ENCODE measurements at regions not wholly inside any gene's neighbourhood (a gene's known extent, or its start where the extent isn't known, plus 50 kb on each side); places are given as distances from the start of the nearest gene placed in this dataset.

- DNase-seq (ENCODE audit: low read depth in 2 of 2) = no peak
Measured at GRCh38 chr1:30638086-30638485, 85.3 kb downstream of the MATN1 start.

DNA sequence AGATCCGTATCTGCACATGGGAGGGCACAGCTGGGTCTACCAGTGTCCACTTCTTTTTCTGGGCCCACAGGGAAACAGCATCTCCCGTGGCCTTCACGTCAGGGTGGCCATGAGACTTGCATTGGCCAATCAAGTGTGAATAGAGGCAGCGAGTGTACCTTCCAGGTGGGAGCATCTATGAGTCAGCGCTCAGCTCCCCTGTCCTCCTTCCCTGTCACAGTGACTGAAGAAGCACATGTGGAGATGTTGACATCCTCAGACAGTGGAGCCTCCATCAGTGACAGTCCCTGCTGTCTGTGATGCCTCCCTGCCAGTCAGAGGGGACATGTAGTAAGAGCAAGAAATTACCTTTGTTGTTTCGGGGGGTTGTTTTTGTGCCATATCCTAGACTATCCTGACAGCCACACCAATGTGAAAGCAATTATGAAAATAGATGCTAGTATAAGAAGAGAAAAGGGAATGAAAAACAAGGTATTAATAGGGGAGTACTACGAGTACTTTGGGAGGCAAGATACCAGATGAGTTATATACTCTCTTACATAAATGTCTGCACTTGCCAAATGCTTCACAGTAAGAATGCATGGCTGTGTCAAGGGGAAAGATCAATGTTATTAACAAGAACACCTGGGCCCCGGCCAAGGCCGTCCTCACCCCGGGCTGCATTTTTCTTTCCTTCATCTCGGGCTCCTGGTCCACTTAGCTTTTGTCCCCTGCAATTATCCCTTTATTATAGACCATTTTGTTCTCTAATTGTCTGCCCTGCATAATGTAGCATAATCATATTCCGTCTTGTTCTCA is 86.0 kb downstream of the MATN1 start:
- no peak for DNase-seq (ENCODE audit: low read depth in 2 of 2)

DNA sequence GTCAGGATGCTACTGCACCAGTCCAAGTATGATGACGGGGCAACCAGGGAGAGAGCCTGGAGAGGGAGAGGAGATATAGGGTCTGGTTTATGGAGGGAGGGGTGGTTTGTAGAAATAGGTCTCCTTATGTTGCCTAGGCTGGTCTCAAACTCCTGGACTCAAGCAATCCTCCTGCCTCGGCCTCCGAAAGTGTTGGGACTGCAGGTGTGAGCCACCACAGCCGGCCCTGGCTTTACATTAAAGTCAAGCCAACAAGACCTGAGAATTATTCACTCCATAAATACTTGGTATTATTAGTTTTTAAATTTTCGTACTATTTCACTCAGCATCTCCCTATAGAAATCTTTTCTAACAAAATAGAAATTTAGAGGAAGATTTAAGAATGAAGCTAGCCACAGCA is 86.8 kb downstream of the MATN1 start:
- no peak for DNase-seq (ENCODE audit: low read depth in 2 of 2)

DNA sequence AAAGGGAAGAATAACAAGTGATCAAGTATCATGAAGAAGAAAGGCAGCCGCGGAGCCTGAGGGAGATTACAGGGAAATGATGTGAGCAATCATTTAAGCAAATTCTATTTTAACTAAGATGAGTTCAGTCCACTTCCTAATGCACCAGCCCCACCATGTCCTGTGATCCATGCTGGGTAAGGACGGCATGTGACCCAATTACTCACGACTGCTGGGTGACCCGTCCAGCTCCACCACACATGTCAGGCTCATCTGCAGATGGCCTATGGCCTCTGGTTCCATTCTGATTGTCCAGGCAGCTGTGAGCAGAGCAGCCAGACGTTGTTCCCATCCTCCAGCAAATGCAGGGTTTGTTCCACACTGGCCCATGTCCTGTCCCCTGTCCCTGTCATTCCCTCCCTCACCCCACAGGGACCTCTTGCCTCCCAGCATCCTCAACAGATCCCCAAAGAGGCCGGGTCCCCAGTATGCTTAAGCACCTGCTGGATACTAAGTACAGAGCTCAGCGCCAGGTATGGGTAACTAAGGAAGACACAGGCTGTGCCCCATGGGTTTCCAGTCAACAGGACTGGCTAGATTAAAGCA is 87.9 kb downstream of the MATN1 start:
- DNase-seq (ENCODE audit: low read depth in 2 of 2) = no peak

GRCh38 chr1:30634507-30634906 is 88.9 kb downstream of the MATN1 start:
- no peak for DNase-seq (ENCODE audit: low read depth in 2 of 2)

DNA sequence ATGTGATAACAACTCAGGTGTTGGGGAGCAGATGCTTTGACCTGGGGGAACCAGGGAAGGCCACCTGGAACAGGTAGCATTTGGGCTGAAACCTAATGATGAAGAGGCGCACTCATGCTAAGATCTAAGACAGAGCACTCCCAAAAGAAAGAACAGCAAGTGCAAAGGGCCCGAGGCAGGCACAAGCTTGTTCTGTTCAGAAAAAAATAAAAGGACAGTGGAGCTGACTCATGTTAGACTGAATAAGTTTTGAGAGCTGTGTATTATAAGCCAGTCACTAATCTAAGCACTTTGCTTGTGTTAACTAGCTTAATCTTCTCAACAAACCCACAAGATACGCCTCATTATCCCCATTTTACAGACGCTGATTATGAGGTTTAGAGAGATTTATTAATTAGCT is 90.1 kb downstream of the MATN1 start:
- DNase-seq (ENCODE audit: low read depth in 2 of 2) = no peak

DNA sequence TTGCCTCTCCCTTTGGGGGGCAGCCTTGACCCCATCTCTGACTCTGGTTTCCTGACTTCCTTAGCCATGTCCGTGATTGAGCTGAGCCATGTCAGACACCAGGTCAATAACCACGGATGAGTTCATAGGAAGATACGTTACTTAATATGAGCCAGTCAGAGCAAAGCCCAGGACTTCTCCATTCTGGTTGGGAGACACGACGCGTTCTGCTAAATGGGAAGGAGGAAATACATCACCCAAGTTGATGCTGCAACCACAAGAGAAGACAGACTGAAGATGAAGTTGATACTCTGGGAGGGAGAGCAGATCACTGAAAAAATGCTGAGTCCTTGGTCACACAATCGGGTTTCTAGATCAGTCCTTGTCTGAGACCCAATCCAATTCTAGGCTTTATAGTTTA is 90.9 kb downstream of the MATN1 start:
- no peak for DNase-seq (ENCODE audit: low read depth in 2 of 2)

DNA sequence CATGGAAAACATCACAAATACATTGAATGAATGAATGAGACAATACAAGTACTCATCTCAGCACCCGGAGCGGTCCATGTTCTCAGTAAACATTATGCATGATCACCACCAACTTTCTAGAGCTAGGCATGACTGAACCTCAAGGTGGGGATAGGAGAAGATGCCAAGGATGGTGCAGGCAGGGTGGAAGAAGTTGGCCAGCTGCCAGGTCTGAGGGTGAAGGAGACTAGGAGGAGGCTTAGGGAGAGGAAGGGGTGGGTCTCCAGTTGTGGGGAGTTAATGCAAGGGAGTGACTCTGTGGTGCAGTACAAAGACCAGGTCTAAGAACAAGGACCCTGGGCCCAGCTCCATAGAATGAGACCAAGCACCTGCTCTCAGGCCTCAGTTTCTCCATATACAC is 91.7 kb downstream of the MATN1 start:
- DNase-seq (ENCODE audit: low read depth in 2 of 2) = no peak

GRCh38 chr1:30629501-30629900 is 93.9 kb downstream of the MATN1 start:
- DNase-seq (ENCODE audit: low read depth in 2 of 2) = no peak

- no peak for DNase-seq (ENCODE audit: low read depth in 2 of 2)
Measured at GRCh38 chr1:30627994-30628393, 95.4 kb downstream of the MATN1 start.

- no peak for DNase-seq (ENCODE audit: low read depth in 2 of 2)
Measured at GRCh38 chr1:30627206-30627605, 96.2 kb downstream of the MATN1 start.

DNA sequence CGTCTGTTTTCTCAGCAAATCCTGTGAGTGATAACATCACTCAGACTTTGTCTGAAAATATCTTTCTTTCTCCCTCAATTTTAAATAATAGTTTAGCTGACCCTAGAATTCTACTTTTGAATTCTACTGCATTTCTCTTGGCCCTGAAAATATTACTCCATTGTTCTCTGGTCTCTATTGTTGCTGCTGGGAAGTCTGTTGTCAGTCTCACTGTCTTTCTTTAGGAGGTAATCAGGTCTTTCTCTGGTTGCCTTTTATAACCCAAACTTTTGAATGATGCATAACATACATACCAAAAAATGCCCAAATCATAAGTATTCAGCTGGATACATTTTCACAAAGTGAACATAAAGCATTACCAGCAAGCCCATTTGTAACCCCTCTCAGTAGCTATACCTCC is 100.0 kb downstream of the MATN1 start:
- DNase-seq (ENCODE audit: low read depth in 2 of 2) = no peak

GRCh38 chr1:30619619-30620018 is 103.8 kb downstream of the MATN1 start:
- no peak for DNase-seq (ENCODE audit: low read depth in 2 of 2)

DNA sequence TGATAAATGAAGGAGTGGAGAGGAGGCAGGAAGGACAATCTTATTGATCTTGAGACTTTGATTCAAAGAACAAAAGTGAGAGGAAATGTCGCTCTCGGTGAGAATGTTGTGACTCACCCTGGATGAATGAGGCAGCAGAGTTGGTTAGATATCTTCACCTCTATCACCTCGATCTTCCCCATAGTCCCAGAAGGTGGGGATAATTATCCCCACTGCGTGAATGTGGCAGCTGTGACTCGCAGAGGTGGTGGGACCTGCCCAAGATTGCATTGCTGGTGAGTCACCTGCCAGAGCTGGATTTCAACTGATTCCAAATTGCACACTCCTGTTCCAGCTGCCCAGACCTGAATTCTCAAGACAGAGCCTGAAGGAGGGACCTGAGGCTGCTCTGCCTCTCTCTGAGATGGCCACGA is 105.0 kb downstream of the MATN1 start:
- no peak for DNase-seq (ENCODE audit: low read depth in 2 of 2)

- DNase-seq (ENCODE audit: low read depth in 2 of 2) = no peak
Measured at GRCh38 chr1:30616759-30617158, 106.6 kb downstream of the MATN1 start.

GRCh38 chr1:30615816-30616590 is 107.4 kb downstream of the MATN1 start:
- DNase-seq (ENCODE audit: low read depth in 2 of 2) = no peak

GRCh38 chr1:30615076-30615795 is 108.1 kb downstream of the MATN1 start:
- no peak for DNase-seq (ENCODE audit: low read depth in 2 of 2)

GRCh38 chr1:30613188-30613587 is 110.2 kb downstream of the MATN1 start:
- DNase-seq (ENCODE audit: low read depth in 2 of 2) = no peak

DNA sequence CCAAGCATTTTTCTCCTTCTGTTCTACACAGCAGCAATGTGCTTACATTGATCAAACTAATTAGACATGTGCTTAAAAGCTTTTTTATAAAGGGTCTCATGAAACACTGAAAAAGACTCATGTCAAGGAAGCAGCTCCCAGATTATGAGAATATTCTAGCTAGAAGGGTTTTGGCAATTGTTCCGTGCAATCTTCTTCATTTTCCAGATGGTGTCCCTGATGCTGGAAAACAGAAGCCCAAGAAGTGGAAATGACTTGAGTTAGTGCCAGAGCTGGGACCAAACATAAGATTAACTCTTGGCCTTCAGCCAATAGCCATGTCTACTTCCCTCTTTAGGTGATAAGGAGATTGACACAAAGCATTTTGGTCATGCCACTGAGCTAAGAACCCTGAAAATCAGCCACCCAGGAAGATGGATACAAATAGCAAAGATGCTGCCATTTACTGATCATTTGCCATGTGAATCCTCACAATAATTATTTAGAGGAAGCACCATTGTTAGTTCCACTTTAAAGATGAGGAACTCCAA is 110.8 kb downstream of the MATN1 start:
- DNase-seq (ENCODE audit: low read depth in 2 of 2) = no peak

- DNase-seq (ENCODE audit: low read depth in 2 of 2) = no peak
Measured at GRCh38 chr1:30611741-30612309, 111.6 kb downstream of the MATN1 start.

- no peak for DNase-seq (ENCODE audit: low read depth in 2 of 2)
Measured at GRCh38 chr1:30610917-30611316, 112.5 kb downstream of the MATN1 start.

DNA sequence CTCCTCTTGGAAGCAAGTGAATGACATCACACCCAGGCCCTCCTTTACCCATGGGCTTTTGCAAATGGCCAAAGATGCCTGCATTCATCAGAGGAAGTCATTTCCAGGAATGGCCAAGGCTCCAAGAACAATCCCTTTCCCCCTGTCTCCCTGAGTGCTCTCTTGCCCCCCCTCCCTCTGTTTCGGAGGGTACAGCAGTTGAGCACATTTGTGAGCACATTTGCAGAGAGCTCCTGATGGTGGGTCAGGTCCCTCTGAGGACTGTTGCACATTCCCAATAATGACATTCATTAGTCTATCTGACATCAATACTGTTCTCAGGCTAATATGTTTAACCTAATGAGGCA is 113.4 kb downstream of the MATN1 start:
- DNase-seq (ENCODE audit: low read depth in 2 of 2) = no peak
